Endothelial cell of umbilical vein (primary cell): ENCODE measurements at regions not wholly inside any gene's neighbourhood (a gene's known extent, or its start where the extent isn't known, plus 50 kb on each side); places are given as distances from the start of the nearest gene placed in this dataset.

ENCODE experiments used
- BruUV-seq: library from RNA; stranded (reverse); fragments of 400-500 nt; replicated peaks from 2 replicates; lab custom pipeline; 2021; lab: Mats Ljungman, UMichigan
- CTCF ChIA-PET: fragments of 300-600, 350-600 bp; sonication (Branson Sonifier 250); formaldehyde crosslinking; loops from one replicate; lab custom pipeline; 2021; ENCODE audit warnings: antibody characterized with exemption, inconsistent platforms; lab: Charles Lee
- POLR2A ChIA-PET: fragments of 300-600, 350-600 bp; sonication (Branson Sonifier 250); formaldehyde crosslinking; loops from one replicate; lab custom pipeline; 2021; ENCODE audit warnings: antibody characterized with exemption, inconsistent platforms; lab: Charles Lee
- DNase-seq: peaks from one replicate; pipeline ENCODE4 v3.0.0-alpha.2; 2011; ENCODE audit warnings: low read depth, low spot score
- FAIRE-seq: peaks from 2 replicates; lab custom pipeline; 2011; peaks lifted over from hg19 to GRCh38; lab: Jason Lieb, UNC
- H2AFZ ChIP-seq: 2 replicates; pipeline ENCODE4 v1.6.0; 2012; ENCODE audit warnings: low read depth, low read length, control low read depth, inconsistent platforms
- H3K27ac ChIP-seq: 2 replicates; pipeline ENCODE4 v1.5.1; 2011; ENCODE audit warnings: low read depth, mild to moderate bottlenecking, control low read depth, low read length, moderate library complexity; ENCODE audit not compliant: insufficient read depth
- H3K27me3 ChIP-seq, 2 experiments: 2 replicates each; pipeline versions ENCODE4 v1.6.0 to v1.6.1; 2011; ENCODE audit warnings: low read length in 2 of 2, mixed read lengths in 1 of 2; ENCODE audit not compliant: control insufficient read depth in 2 of 2, insufficient read depth in 2 of 2
- H3K36me3 ChIP-seq, 2 experiments: 2 replicates in 1 of 2; 3 replicates in 1 of 2; pipeline ENCODE4 v1.5.1; 2011; ENCODE audit warnings: low read length in 2 of 2, mild to moderate bottlenecking in 1 of 2, moderate library complexity in 1 of 2; ENCODE audit not compliant: control insufficient read depth in 2 of 2, insufficient read depth in 2 of 2; ENCODE audit errors: extremely low read depth in 1 of 2
- H3K4me1 ChIP-seq: 3 replicates; pipeline ENCODE4 v1.5.1; 2011; ENCODE audit warnings: mild to moderate bottlenecking, low read length; ENCODE audit not compliant: control insufficient read depth, insufficient read depth; ENCODE audit errors: extremely low read depth
- H3K4me2 ChIP-seq: 2 replicates; pipeline ENCODE4 v1.6.1; 2011; ENCODE audit warnings: low read length, control low read depth, mixed read lengths; ENCODE audit not compliant: insufficient read depth
- H3K4me3 ChIP-seq, 3 experiments: fragments of 200-600 bp in 1 of 3; sonication (generic), shearing (Covaris generic) in 1 of 3; replicated peaks in 1 of 3; 2 replicates each; pipeline ENCODE4 v1.5.1; 2011 to 2016; ENCODE audit warnings: control low read depth in 3 of 3, low read length in 3 of 3, mild to moderate bottlenecking in 2 of 3, inconsistent platforms in 1 of 3, low read depth in 1 of 3, moderate library complexity in 1 of 3; ENCODE audit not compliant: insufficient read depth in 1 of 3
- H3K79me2 ChIP-seq: 2 replicates; pipeline ENCODE4 v1.6.0; 2012; ENCODE audit warnings: low read length, inconsistent platforms; ENCODE audit not compliant: control insufficient read depth, insufficient read depth
- H3K9ac ChIP-seq: replicated peaks from 2 replicates; pipeline ENCODE3; 2011; ENCODE audit warnings: low read length, control low read depth; ENCODE audit not compliant: insufficient read depth; ENCODE audit errors: extremely low read depth
- H3K9me1 ChIP-seq: replicated peaks from 3 replicates; pipeline ENCODE4 v1.6.0; 2011; ENCODE audit warnings: mild to moderate bottlenecking, low read length; ENCODE audit not compliant: control insufficient read depth, insufficient read depth; ENCODE audit errors: extremely low read depth
- H3K9me3 ChIP-seq: replicated peaks from 2 replicates; pipeline ENCODE4 v1.5.1; 2012; ENCODE audit warnings: low read length, inconsistent platforms; ENCODE audit not compliant: control insufficient read depth, insufficient read depth
- H4K20me1 ChIP-seq: replicated peaks from 2 replicates; pipeline ENCODE3; 2011; ENCODE audit warnings: mild to moderate bottlenecking, low read length; ENCODE audit not compliant: control insufficient read depth, insufficient read depth; ENCODE audit errors: extremely low read depth
- CTCF ChIP-seq, 2 donors: IDR thresholded peaks; 1 replicate in 1 of 2; 2 replicates in 1 of 2; pipeline ENCODE4 v1.5.1; 2011; ENCODE audit warnings: low read length in 2 of 2, mild to moderate bottlenecking in 2 of 2, moderate library complexity in 2 of 2, control low read depth in 1 of 2, inconsistent platforms in 1 of 2, low read depth in 1 of 2; ENCODE audit not compliant: insufficient read depth in 1 of 2; ENCODE audit errors: extremely low read depth in 1 of 2
- EZH2 ChIP-seq: IDR thresholded peaks from 2 replicates; pipeline ENCODE4 v1.6.1; 2012; ENCODE audit warnings: borderline replicate concordance, low read depth, mild to moderate bottlenecking, moderate library complexity, low read length, inconsistent platforms; ENCODE audit not compliant: severe bottlenecking
- FOS ChIP-seq: IDR thresholded peaks from 2 replicates; pipeline ENCODE4 v1.6.1; 2011; ENCODE audit warnings: mild to moderate bottlenecking, low read length, moderate library complexity, borderline replicate concordance; ENCODE audit not compliant: insufficient read depth
- GATA2 ChIP-seq: IDR thresholded peaks from 2 replicates; pipeline ENCODE4 v1.7.0; 2011; ENCODE audit warnings: low read depth, mild to moderate bottlenecking, moderate library complexity, mixed read lengths, low read length; ENCODE audit not compliant: insufficient read length, insufficient read depth
- JUN ChIP-seq: IDR thresholded peaks from 2 replicates; pipeline ENCODE4 v1.6.1; 2011; ENCODE audit warnings: borderline replicate concordance, low read depth; ENCODE audit not compliant: insufficient read length, insufficient read depth
- MYC ChIP-seq: IDR thresholded peaks from one replicate; pipeline ENCODE4 v1.6.1; 2011; ENCODE audit warnings: mild to moderate bottlenecking, low read depth, low read length
- POLR2A ChIP-seq: IDR thresholded peaks from 2 replicates; pipeline ENCODE4 v1.6.1; 2012; ENCODE audit warnings: low read depth, mild to moderate bottlenecking, control low read depth, low read length
- POLR2AphosphoS5 ChIP-seq: IDR thresholded peaks from 2 replicates; pipeline ENCODE4 v1.6.1; 2012; ENCODE audit warnings: low read depth, mild to moderate bottlenecking, control low read depth, low read length, moderate library complexity; ENCODE audit not compliant: insufficient read depth
- dilution Hi-C: fragments of 300-500 bp; cut with MboI; formaldehyde crosslinking; loops from one replicate; pipeline ENCODE4 v1.15.0; 2019; ENCODE audit warnings: low sequenced_read_pairs; ENCODE audit not compliant: extremely low pct_ligation_motif_present
- intact Hi-C: fragments of 100-400 bp; cut with micrococcal nuclease; formaldehyde crosslinking; loops from one replicate; pipeline ENCODE4 v1.10.0; 2022
- TF ChIP-seq, protein P1 (sequence below): IDR thresholded peaks from 2 replicates; pipeline ENCODE4 v1.6.1; 2011; ENCODE audit not compliant: insufficient read depth, insufficient read length

GRCh38 chr15:81056304-81056703, 55.6 kb downstream of the TLNRD1 start:
- Histone ChIP-seq H3K9me3 (no peaks in the 10 kb centered on the region), H3K9me1 (no peaks in the 10 kb centered on the region), H3K27me3 (no peaks in the 10 kb centered on the region), H3K4me1 (no peaks in the 10 kb centered on the region), H3K9ac (no peak overlapping the region), H2AFZ (no peak overlapping the region), H3K36me3 (no peaks in the 10 kb centered on the region), H4K20me1 (no peaks in the 10 kb centered on the region), H3K79me2 (no peaks in the 10 kb centered on the region), H3K27ac (no peak overlapping the region), H3K4me3 (no peak overlapping the region), H3K4me2 (no peak overlapping the region)
- dilution Hi-C loops: no loop called here
- TF ChIP-seq FOS: no peak
- TF ChIP-seq JUN: no peak
- TF ChIP-seq, protein P1, sequence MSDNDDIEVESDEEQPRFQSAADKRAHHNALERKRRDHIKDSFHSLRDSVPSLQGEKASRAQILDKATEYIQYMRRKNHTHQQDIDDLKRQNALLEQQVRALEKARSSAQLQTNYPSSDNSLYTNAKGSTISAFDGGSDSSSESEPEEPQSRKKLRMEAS: no peak
- TF ChIP-seq MYC: no peak
- TF ChIP-seq EZH2: no peak
- TF ChIP-seq POLR2AphosphoS5: no peak
- no peak for TF ChIP-seq GATA2
- TF ChIP-seq CTCF (IDR thresholded peaks at IDR 0.05; ENCODE audit: extremely low read depth in 1 of 2, insufficient read depth in 1 of 2, low read depth in 1 of 2, low read length in 2 of 2): no peak
- TF ChIP-seq POLR2A: no peak
- ChIA-PET CTCF (interaction anchor here (1.1 kb wide), 1 partner anchor 8 kb away, joined by 3 read pairs; no protein-coding TSS in a partner anchor), POLR2A (no interaction called here)
- DNase-seq: no peak
- FAIRE-seq: no peak
- no TSS peak for BruUV-seq
- intact Hi-C loops: no loop called here
